Neural cell (in vitro differentiated cells): ENCODE measurements at regions not wholly inside any gene's neighbourhood (a gene's known extent, or its start where the extent isn't known, plus 50 kb on each side); places are given as distances from the start of the nearest gene placed in this dataset.

Source experiments
- H2AFZ ChIP-seq: fragments of 200-600, 300-800 bp; sonication (generic), shearing (Covaris generic); 2 replicates; pipeline ENCODE4 v1.6.0; 2014; ENCODE audit warnings: low read depth, mild to moderate bottlenecking, antibody characterized with exemption, low read length, moderate library complexity
- H3F3A ChIP-seq: fragments of 200-600 bp; shearing (Covaris generic); 2 replicates; pipeline ENCODE4 v1.6.1; 2016; ENCODE audit warnings: mild to moderate bottlenecking, moderate library complexity, mixed read lengths, antibody characterized with exemption, low read length; ENCODE audit not compliant: insufficient read depth, poor library complexity, severe bottlenecking
- H3K27ac ChIP-seq: fragments of 200-600, 300-800 bp; sonication (generic), shearing (Covaris generic); 2 replicates; pipeline ENCODE4 v1.5.1; 2014; ENCODE audit warnings: mild to moderate bottlenecking, low read length, moderate library complexity
- H3K27me3 ChIP-seq: fragments of 300-800, 200-600 bp; sonication (generic), shearing (Covaris generic); 2 replicates; pipeline ENCODE4 v1.6.0; 2014; ENCODE audit warnings: mild to moderate bottlenecking, low read depth, low read length, moderate library complexity; ENCODE audit not compliant: insufficient read depth
- H3K36me3 ChIP-seq: fragments of 300-800, 200-600 bp; sonication (generic), shearing (Covaris generic); 2 replicates; pipeline ENCODE4 v1.5.1; 2014; ENCODE audit warnings: mild to moderate bottlenecking, antibody characterized with exemption, low read length, moderate library complexity; ENCODE audit not compliant: insufficient read depth
- H3K4me2 ChIP-seq: fragments of 300-800, 200-600 bp; sonication (generic), shearing (Covaris generic); 2 replicates; pipeline ENCODE4 v1.6.0; 2014; ENCODE audit warnings: mild to moderate bottlenecking, low read length
- H3K4me3 ChIP-seq: fragments of 300-800, 200-600 bp; sonication (generic), shearing (Covaris generic); 2 replicates; pipeline ENCODE4 v1.5.1; 2014; ENCODE audit warnings: mild to moderate bottlenecking, low read length, moderate library complexity
- H3K79me2 ChIP-seq: fragments of 200-600 bp; shearing (Covaris generic); replicated peaks from 2 replicates; pipeline ENCODE4 v1.6.0; 2014; ENCODE audit warnings: mild to moderate bottlenecking, low read length, moderate library complexity; ENCODE audit not compliant: insufficient read depth
- H3K9ac ChIP-seq: fragments of 300-800, 200-600 bp; sonication (generic), shearing (Covaris generic); 2 replicates; pipeline ENCODE4 v1.6.1; 2016; ENCODE audit warnings: mild to moderate bottlenecking, low read length, mixed read lengths
- H3K9me2 ChIP-seq: fragments of 200-600 bp; shearing (Covaris generic); 2 replicates; pipeline ENCODE4 v1.6.1; 2016; ENCODE audit warnings: mild to moderate bottlenecking, low read length, mixed read lengths; ENCODE audit not compliant: insufficient read depth
- H3K9me3 ChIP-seq: fragments of 200-600, 300-800 bp; sonication (generic), shearing (Covaris generic); 2 replicates; pipeline ENCODE4 v1.6.1; 2016; ENCODE audit warnings: mild to moderate bottlenecking, mixed run types, low read length, moderate library complexity, mixed read lengths
- H4K20me1 ChIP-seq: fragments of 200-600 bp; shearing (Covaris generic); 2 replicates; pipeline ENCODE4 v1.6.1; 2016; ENCODE audit warnings: mild to moderate bottlenecking, mixed run types; ENCODE audit not compliant: insufficient read depth
- EP300 ChIP-seq: fragments of 450-650 bp; conservative IDR thresholded peaks from 2 replicates; pipeline ENCODE4 v1.6.1; 2014; ENCODE audit warnings: antibody characterized with exemption, mild to moderate bottlenecking, moderate library complexity; ENCODE audit not compliant: poor library complexity, severe bottlenecking
- EZH2 ChIP-seq: fragments of 200-600, 300-800 bp; shearing (Covaris generic), sonication (generic); IDR thresholded peaks from 2 replicates; pipeline ENCODE4 v1.6.1; 2014; ENCODE audit warnings: antibody characterized with exemption, low read length, borderline replicate concordance, mild to moderate bottlenecking; ENCODE audit not compliant: insufficient read depth, poor library complexity, severe bottlenecking
- MXI1 ChIP-seq: fragments of 450-650 bp; conservative IDR thresholded peaks from 2 replicates; pipeline ENCODE4 v1.6.1; 2014; ENCODE audit warnings: antibody characterized with exemption, mild to moderate bottlenecking; ENCODE audit not compliant: poor library complexity, severe bottlenecking
- POLR2AphosphoS5 ChIP-seq: IDR thresholded peaks from 2 replicates; pipeline ENCODE4 v1.6.1; 2012
- RAD21 ChIP-seq: fragments of 450-650 bp; conservative IDR thresholded peaks from 2 replicates; pipeline ENCODE4 v1.6.1; 2014; ENCODE audit warnings: antibody characterized with exemption, mild to moderate bottlenecking, moderate library complexity
- SMC3 ChIP-seq: fragments of 450-650 bp; conservative IDR thresholded peaks from 2 replicates; pipeline ENCODE4 v1.6.1; 2014; ENCODE audit warnings: antibody characterized with exemption, mild to moderate bottlenecking, moderate library complexity; ENCODE audit not compliant: poor library complexity
- TAF1 ChIP-seq: IDR thresholded peaks from 2 replicates; pipeline ENCODE4 v1.6.1; 2012; ENCODE audit warnings: low read depth
- TF ChIP-seq, protein P1 (sequence below): IDR thresholded peaks from 2 replicates; pipeline ENCODE4 v1.6.1; 2012; ENCODE audit warnings: borderline replicate concordance
- TF ChIP-seq, protein P2 (sequence below): fragments of 450-650 bp; IDR thresholded peaks from 2 replicates; pipeline ENCODE4 v1.5.1; 2014; ENCODE audit warnings: antibody characterized with exemption, mild to moderate bottlenecking, moderate library complexity; ENCODE audit not compliant: poor library complexity, severe bottlenecking

DNA sequence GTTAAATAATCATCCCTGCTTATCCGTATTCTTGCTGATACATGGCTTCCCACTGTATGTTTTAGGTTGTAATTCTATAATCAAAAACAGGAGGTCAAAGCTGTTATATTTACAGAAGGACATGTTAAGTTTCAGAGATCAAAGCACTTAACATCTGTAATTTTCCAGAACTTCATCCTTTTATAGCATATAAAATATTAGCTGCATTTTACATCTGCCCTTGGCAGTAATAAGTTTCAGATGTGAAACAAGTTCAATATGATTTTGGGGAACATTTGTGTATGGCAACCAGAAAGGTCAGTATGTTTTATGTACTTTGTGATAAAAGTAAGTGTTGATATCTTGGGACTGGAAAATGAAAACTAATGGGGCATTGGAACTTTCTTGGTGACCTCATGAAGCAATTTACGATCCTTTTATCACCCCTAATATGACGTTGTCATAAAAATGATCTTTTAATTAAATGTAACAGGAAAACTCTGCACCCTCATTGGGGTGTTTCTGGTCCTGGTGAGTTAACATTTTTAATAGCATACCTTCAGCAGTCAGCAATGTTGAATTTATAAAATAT is 449.6 kb downstream of the GPATCH2 start:
- H3K79me2 ChIP-seq: no peaks in the 10 kb centered on the region
- no peak overlapping the region for H3K27ac ChIP-seq
- H3K4me2 ChIP-seq: no peak overlapping the region
- no peaks in the 10 kb centered on the region for H3K36me3 ChIP-seq
- H2AFZ ChIP-seq: no peak overlapping the region
- no peak overlapping the region for H3K4me3 ChIP-seq
- no peaks in the 10 kb centered on the region for H4K20me1 ChIP-seq
- no peaks in the 10 kb centered on the region for H3K9me2 ChIP-seq
- no peak overlapping the region for H3K9ac ChIP-seq
- no peaks in the 10 kb centered on the region for H3F3A ChIP-seq
- no peaks in the 10 kb centered on the region for H3K9me3 ChIP-seq
- TF ChIP-seq, protein P1, sequence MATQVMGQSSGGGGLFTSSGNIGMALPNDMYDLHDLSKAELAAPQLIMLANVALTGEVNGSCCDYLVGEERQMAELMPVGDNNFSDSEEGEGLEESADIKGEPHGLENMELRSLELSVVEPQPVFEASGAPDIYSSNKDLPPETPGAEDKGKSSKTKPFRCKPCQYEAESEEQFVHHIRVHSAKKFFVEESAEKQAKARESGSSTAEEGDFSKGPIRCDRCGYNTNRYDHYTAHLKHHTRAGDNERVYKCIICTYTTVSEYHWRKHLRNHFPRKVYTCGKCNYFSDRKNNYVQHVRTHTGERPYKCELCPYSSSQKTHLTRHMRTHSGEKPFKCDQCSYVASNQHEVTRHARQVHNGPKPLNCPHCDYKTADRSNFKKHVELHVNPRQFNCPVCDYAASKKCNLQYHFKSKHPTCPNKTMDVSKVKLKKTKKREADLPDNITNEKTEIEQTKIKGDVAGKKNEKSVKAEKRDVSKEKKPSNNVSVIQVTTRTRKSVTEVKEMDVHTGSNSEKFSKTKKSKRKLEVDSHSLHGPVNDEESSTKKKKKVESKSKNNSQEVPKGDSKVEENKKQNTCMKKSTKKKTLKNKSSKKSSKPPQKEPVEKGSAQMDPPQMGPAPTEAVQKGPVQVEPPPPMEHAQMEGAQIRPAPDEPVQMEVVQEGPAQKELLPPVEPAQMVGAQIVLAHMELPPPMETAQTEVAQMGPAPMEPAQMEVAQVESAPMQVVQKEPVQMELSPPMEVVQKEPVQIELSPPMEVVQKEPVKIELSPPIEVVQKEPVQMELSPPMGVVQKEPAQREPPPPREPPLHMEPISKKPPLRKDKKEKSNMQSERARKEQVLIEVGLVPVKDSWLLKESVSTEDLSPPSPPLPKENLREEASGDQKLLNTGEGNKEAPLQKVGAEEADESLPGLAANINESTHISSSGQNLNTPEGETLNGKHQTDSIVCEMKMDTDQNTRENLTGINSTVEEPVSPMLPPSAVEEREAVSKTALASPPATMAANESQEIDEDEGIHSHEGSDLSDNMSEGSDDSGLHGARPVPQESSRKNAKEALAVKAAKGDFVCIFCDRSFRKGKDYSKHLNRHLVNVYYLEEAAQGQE: no peak
- no peak for TF ChIP-seq TAF1
- TF ChIP-seq EP300: no peak
- TF ChIP-seq RAD21: no peak
- TF ChIP-seq, protein P2, sequence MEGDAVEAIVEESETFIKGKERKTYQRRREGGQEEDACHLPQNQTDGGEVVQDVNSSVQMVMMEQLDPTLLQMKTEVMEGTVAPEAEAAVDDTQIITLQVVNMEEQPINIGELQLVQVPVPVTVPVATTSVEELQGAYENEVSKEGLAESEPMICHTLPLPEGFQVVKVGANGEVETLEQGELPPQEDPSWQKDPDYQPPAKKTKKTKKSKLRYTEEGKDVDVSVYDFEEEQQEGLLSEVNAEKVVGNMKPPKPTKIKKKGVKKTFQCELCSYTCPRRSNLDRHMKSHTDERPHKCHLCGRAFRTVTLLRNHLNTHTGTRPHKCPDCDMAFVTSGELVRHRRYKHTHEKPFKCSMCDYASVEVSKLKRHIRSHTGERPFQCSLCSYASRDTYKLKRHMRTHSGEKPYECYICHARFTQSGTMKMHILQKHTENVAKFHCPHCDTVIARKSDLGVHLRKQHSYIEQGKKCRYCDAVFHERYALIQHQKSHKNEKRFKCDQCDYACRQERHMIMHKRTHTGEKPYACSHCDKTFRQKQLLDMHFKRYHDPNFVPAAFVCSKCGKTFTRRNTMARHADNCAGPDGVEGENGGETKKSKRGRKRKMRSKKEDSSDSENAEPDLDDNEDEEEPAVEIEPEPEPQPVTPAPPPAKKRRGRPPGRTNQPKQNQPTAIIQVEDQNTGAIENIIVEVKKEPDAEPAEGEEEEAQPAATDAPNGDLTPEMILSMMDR: no peak
- TF ChIP-seq POLR2AphosphoS5: no peak
- TF ChIP-seq MXI1: no peak
- no peak for TF ChIP-seq SMC3
- TF ChIP-seq EZH2: no peak
- no peaks in the 10 kb centered on the region for H3K27me3 ChIP-seq

DNA sequence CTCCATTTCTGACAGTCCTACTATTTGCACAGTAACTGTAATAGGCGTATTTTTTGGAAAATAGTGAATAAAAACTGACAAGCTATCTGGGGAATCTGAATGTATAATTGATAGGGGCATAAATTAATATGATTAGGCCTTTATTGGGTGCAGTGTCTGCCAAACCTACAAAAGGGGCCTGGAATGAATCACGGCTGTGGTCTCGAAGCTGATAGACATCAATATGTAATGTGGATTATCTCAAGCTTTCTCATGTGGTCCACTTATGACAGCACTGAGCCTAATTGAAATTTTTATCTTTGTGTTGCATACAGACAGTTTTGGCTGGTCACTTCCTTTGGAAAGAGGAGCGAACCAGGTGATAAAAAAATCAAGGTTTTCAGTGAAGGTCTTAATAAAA is 450.4 kb downstream of the GPATCH2 start:
- Histone ChIP-seq H4K20me1 (no peaks in the 10 kb centered on the region), H2AFZ (no peak overlapping the region), H3K4me2 (no peak overlapping the region), H3K27me3 (no peaks in the 10 kb centered on the region), H3K4me3 (no peak overlapping the region), H3K36me3 (no peaks in the 10 kb centered on the region), H3K9ac (no peak overlapping the region), H3K27ac (no peak overlapping the region), H3K9me2 (no peaks in the 10 kb centered on the region), H3F3A (no peaks in the 10 kb centered on the region), H3K79me2 (no peaks in the 10 kb centered on the region), H3K9me3 (no peaks in the 10 kb centered on the region)
- TF ChIP-seq EZH2: no peak
- TF ChIP-seq TAF1: no peak
- TF ChIP-seq EP300: no peak
- no peak for TF ChIP-seq SMC3
- TF ChIP-seq, protein P1: no peak
- TF ChIP-seq MXI1: no peak
- no peak for TF ChIP-seq RAD21
- no peak for TF ChIP-seq POLR2AphosphoS5
- TF ChIP-seq, protein P2: no peak
